ENCODE measurements at regions not wholly inside any gene's neighbourhood (a gene's known extent, or its start where the extent isn't known, plus 50 kb on each side); places are given as distances from the start of the nearest gene placed in this dataset.

DNA sequence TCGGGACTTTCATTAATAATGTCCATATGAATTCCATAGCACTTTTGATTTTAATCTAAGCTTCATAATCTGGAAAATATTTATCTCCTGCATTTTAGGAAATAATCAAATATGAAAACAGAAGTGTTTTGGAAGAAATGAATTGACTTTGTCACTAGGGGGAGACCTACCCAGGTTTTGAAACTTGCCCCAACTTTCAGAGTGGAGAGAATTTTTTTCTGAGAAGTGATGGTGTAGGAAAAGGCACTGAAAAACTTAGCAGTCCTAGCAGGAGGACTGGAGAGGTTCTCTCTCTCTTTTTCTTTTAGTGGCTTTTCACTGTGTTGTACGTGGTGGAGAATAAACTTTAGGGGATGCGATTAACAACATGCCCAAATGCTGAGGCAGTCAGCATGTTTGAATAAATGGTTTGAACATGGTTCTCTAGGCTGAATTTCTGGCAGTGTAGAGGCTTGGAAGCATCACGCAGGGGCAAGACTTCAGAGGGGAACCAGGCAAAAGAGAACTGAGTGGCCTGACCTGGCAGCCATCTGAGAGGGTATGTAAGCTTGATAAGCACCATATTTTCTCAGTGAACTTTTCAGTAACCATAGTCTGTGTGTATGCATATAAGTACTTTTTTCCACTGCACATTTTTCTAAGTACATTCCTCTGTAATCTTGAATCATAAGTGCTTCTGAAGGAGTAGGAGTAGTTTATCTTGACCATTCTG, 68.3 kb upstream of the NEK7 start:
- TF ChIP-seq, protein P1, sequence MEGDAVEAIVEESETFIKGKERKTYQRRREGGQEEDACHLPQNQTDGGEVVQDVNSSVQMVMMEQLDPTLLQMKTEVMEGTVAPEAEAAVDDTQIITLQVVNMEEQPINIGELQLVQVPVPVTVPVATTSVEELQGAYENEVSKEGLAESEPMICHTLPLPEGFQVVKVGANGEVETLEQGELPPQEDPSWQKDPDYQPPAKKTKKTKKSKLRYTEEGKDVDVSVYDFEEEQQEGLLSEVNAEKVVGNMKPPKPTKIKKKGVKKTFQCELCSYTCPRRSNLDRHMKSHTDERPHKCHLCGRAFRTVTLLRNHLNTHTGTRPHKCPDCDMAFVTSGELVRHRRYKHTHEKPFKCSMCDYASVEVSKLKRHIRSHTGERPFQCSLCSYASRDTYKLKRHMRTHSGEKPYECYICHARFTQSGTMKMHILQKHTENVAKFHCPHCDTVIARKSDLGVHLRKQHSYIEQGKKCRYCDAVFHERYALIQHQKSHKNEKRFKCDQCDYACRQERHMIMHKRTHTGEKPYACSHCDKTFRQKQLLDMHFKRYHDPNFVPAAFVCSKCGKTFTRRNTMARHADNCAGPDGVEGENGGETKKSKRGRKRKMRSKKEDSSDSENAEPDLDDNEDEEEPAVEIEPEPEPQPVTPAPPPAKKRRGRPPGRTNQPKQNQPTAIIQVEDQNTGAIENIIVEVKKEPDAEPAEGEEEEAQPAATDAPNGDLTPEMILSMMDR (IDR thresholded peaks at IDR 0.05; ENCODE audit: low read depth, low read length): peak; percentile 42
- TF ChIP-seq POLR2A (IDR thresholded peaks at IDR 0.05; ENCODE audit: extremely low read depth, insufficient read length) (no peak), MYC (IDR thresholded peaks at IDR 0.05; ENCODE audit: low read depth, low read length) (no peak)
- TF ChIP-seq, protein P2, sequence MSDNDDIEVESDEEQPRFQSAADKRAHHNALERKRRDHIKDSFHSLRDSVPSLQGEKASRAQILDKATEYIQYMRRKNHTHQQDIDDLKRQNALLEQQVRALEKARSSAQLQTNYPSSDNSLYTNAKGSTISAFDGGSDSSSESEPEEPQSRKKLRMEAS (IDR thresholded peaks at IDR 0.05; ENCODE audit: low read depth, low read length): no peak
